DMS153 treated with DMSO at 0.1 percent for 48 hours (cell line): ENCODE measurements at regions not wholly inside any gene's neighbourhood (a gene's known extent, or its start where the extent isn't known, plus 50 kb on each side); places are given as distances from the start of the nearest gene placed in this dataset.

ENCODE experiments used
- DNase-seq: peaks from one replicate; lab custom pipeline; 2025; ENCODE audit not compliant: unreplicated experiment; lab: John Stamatoyannopoulos, UW

DNA sequence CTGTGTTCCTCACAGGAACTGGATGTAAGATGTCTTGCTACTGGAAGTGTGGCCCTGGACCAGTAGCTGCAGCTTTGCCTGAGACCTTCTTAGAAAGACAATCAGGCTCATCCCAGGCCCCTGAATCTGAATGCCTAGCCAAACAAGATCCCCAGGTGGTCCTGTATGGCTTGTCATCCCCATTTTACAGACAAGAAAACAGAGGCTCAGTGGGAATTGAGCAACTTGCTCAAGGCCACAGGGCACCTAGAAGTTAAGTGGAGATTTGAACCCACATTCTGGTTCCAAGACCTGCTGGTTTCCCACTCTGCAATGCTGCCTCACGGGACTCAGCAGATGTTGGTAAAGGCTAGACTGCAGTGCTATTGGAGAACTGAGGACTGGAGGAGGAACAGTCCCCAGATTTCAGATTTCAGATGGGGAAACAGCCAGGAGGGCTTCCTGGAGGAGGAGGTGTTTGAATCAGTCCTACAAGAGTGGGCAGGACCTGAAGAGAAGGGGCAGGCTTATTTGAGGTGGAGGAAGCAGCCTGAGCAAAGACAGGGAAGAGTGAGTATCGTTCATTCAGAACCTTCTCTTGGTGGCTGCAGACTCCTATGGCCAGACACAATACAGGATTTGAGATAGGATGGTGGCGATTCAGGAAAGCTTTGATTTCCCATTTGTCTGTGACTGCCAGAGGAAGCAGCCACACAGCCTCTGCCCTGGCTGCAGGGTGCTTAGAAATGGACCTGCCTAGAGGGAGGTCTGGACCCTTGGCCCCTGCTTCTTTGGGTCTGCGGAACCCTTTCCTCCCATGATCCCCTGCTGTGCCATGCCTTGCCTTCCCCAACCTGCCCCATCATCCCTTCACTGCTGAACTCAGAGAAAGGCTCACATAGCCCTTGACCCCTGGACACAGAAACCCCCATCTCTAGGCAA, 233.4 kb upstream of the NLRP1 start:
- DNase-seq: no peak

DNA sequence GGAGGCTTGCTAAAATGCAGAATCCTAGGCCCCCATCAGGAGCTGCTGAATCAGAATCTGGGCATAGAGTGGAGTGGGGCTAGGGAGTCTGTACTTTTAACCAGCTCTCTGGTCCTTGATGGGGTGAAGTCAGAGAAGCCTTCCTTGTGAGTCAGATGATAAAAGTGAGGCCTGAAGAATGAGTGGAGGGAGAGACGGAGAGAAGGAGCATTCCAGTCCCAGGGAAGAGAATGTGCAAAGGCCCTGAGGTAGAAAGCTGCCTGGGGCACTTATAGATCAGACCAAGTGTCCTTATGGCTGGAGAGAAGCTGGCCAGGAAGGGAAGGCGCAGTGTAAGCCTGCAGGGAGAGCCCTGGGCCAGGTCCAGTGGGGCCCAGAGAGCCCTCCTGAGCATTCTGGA, 235.1 kb upstream of the NLRP1 start:
- no peak for DNase-seq

DNA sequence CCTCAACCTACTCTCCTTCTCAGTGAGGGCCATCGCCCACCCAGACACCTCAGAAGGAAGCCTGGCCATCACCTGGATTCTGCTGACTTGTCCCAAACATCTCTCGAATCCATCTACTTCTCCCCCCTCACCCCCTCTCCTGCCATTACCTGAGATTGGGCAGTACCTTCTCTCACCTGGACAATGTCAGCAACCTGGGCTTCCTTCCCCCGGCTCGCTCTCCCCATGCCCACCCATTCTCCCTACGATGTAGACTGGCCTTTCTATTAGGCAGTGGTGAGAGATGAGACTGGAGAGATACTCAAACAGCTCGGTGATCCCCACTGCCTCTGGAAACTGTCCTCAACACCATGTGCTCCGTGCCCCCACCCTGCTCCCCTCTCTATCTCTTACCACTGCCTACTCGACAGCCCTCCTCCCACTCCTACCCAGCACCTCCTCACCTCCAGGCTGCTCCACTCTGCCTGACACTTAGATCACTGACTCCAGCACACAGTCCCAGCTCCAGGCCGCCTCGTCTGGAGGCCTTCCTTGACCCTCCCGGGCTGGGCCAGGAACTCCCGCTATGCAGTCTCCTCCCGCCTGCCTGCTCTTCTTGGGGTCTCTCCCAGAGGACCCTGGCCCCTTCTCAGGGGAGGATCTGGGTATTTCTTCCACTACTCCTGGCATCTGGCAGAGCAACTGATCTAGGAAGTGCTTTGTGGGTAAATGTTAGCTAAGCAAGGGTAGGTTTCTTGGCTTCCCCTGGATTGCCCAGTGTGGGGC, 235.8 kb upstream of the NLRP1 start:
- DNase-seq: no peak

DNA sequence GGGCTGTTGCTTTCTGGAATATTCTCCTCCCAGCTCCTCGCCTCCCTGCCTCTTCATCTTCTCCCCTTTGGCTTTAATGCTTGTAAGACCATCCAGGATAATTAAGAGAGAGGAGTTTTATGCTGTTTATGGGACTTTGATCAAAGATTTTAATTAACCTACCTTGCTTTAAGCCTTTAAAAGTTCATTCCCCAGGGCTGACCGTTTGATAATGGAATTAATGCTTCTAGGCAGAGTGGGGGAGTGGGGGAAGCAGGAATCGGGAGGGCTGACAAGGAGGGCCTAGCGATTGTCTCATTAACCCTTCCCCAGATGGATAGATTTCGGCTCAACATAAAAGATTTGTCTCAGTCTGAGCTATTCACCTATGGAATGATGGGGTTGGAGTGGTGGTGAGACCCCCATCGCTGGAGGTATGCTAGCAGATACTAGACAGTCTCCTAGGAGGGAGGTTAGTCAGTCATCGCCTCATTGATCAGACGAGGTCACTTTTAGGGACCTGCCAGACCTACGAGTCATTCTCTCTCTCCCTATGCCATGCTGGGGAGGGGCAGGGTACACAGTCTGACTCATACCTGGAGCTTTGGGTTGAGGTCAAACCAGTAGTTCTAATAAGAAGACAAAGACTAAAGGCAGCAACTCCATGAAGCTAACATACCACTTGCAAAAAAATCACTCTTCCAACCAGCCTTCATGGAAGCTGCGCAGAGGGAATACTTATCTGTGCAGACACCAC, 236.6 kb upstream of the NLRP1 start:
- no peak for DNase-seq

DNA sequence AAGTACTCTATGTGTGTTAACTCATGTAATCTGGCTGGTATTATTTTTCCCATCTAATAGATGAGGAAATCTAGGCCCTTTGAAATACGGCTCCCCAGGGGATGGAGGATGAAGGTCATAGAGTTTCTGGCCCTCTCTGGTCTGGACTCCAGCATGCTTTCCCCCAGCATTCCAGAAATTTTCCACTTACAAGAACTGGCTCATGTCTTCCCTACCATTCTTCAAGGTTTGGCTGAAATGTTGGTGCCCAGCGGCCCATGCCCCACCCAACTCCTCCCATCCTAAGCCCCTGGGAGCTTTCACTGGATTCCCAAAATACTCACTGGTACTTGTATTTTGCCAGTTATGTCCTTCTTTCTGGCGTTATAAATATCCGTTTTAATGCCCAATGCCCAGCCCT, 237.5 kb upstream of the NLRP1 start:
- DNase-seq: no peak

DNA sequence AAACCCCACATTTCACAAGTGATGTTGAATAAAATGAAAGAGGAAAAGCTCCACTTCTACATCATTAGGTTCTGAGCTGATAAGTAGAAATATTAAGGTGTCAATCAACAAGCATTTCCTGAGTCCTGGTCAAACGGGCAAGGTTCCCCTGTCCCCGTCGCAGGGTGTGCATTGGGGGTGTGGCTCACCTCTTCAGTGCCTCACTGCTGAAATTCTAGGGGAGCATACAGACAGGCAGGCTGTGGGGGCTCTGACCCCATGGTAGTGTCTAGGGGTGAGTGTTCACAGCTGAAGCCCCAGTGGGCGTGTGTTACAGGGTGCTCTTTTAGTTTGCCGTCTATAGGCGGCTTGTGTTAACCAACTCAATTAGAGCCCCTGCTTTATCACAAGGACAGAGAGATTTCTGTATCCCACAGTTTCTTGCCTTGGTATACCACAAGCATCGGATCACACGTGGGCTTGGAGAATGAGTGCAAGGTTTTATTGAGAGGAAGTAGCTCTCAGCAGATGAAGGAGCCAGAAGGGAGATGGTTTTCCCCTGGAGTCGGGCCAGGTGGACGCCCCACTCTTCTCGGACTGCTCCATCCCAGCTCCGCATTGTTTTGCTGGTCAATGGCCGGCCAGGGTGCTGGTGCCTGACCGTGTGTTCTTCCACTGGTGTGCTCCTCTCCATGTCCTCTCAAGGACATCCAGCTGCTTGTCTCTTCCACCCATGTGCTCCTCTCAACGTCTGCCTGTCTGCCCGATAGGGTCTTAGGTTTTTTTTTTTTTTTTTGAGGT, 238.2 kb upstream of the NLRP1 start:
- DNase-seq: no peak

DNA sequence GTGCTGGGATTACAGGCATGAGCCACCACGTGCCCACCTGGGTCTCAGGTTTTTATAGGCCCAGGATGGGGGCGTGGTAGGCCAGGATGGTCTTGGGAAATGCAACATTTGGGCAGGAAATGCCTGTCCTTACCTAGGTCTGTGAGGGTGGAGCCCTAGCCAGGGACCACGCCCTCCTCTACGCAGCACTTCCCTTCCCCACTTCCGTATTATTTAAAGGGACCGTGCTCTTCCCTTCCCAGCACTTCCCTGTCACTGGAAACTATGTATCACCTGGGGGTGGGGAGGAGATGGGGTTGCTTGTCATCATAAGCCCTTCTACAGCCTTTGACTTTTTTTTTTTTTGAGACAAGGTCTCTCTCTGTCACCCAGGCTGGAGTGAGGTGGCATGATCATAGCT, 238.9 kb upstream of the NLRP1 start:
- DNase-seq: no peak

DNA sequence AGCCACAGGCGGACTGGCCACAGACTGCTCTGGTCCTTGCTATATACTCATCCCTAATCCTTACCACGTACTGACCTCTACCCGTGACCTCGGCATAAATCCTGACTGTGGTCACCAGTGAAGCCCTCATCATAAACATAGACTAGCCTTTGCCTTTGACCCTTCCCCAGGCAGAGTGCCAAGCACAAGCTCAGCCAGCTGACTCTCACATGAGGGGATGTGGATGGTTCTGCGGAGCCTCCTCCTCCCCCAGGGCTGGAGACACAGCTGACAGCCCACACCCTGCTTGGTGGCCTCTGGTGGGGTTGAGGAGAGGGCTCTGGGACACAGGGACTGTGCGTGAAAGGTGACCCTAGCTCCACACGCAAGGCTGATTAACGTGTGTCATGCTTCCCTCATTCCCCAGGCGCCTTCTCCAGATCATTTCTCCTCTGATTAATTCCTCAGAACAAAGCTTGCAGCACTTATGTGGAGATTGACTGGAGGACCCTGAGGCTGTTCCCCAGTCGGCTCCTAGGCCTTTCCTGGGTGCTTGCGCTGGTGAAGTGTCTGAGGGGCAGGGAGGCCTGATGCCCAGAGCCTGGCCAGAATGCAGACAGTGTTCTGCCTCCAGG, 241.5 kb upstream of the NLRP1 start:
- no peak for DNase-seq

DNA sequence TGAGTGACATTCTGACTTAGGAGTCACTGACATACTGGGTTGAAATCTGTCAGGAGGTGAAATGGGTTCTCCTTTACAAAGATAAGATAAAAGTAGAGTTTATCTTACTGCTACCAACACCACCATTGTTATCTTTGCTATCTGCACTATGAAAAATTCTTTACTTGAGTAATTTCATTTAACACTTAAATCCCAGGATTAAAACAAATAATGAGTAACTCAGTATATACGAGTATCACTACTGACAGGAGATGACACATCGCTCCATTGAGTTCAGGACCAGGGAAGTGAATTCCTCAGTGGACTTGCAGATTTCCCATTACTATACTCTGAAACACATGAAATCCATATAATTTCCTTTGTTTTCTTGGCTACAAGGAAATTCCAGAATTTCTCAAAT, 242.1 kb upstream of the NLRP1 start:
- no peak for DNase-seq

DNA sequence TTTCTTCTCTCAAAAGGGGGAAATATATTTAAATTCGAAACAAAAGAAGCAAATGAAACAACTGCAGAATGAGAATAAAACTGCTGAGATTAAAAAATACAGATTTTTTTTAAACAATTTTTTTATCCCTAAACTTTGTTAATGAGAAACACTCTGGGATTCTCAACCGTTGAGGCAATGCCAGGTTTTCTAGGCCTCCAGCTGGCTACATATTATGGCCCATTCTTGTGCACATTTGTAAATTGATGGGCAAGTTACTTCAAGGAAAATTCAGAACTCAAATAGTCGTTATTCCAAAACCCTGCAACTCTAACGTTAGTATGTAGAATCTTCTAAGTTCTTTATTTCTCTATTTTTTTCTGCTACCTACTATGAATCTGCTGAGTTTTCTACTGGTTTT, 239.3 kb upstream of the WSCD1 start:
- DNase-seq: no peak

DNA sequence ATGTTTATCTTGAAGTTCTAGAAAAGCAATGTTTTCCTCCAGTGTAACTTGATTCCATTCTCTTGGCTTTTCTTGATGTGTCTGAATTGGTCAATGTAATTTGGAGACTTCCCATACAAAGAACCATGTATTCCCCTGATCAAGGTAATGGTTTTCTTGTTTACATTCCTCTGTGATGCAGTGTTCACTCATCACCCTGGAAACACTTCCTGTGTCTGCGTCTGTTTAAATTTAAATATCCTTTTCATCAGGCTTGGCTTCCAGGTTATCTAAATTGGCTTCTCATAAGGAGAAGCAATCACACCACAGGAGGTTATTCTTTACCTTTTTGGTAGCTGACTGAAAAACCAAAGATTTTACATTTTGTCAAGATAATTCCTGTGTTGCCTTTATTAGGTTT, 237.3 kb upstream of the WSCD1 start:
- peak; percentile 18 for DNase-seq

DNA sequence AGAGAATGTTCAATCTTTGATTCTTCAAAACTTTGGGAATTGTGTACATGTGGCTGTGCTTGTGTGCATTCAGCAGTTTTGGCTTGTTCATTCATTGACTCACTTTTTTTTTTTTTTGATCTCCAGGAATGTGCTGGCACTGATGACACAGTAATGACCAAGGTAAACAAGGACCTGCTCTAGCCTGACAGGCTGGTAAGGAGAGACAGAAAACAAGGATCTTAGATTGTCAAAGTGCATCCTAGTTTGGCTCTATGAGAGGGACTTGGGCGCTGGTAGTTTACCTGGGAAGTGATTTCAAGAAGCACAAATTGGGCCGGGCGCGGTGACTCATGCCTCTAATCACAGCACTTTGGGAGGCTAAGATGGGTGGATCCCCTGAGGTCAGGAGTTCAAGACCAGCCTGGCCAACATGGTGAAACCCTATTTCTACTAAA, 233.1 kb upstream of the WSCD1 start:
- no peak for DNase-seq

DNA sequence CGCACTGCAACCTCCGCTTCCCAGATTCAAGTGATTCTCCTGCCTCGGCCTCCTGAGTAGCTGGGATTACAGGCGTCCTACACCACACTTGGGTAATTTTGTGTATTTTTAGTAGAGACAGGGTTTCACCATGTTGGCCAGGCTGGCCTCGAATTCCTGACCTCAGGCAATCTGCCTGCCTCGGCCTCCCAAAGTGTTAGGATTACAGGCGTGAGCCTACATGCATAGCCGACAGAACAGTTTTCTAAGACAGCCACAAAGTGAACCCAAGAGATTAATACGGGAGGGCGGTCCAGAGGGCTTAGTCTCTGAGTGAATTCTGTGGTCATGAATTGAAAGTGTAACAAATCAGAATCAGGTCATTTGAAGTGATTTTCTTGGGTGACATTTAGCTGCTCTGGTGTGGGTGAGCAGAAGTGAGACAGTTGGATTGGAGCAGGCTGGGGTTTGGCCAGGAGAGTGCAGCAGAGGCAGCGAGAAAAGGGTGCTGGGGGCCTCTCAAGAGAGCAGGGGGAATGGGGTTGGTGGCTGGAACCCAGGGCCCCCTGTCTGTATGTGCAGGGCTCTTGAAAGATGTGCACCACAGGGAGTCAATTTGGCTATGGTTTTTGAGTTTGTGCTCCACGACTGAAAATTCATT, 231.4 kb upstream of the WSCD1 start:
- no peak for DNase-seq

DNA sequence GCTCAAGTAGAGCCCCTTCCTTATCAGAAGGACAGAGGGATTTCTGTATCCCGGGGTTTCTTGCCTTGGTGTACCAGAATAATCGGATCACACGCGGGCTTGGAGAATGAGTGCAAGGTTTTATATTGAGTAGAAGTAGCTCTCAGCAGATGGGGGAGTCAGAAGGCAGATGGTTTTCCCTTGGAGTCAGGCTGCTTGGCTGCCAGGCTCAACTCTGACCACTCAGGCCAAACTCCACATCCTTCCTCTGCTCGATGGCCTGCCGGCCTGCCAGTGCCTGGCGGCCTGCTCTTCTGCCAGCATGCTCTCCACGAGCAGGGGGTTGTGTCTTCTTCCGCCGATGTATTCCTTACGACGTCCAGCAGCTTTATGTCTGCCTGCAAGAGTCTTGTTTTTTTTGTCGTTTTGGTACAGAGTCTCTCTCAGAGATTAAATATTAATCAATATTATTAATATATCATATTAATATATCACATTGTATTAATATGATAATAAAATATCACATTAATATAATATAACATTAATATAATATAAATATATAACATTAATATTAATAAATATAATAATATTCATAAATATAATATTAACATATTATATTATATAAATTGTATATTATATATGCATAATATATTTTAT, 229.2 kb upstream of the WSCD1 start:
- DNase-seq: no peak

DNA sequence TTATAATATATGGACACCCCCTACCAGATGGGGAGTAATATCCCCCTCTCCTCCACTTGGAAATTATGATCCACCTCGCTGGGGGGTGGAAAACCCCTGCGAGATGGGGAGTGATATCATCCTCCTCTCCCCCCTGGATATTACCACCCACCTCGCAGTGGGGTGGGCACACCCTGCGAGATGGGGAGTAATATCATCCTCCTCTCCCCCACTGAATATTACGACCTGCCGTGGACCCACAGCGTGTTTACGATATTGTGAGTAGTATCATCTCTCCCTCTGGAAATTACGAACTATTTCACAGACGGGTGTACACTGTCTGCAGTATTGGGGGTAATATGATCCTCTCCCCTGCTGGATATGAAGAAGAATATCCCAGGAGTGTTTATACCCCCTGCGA, 228.3 kb upstream of the WSCD1 start:
- no peak for DNase-seq

DNA sequence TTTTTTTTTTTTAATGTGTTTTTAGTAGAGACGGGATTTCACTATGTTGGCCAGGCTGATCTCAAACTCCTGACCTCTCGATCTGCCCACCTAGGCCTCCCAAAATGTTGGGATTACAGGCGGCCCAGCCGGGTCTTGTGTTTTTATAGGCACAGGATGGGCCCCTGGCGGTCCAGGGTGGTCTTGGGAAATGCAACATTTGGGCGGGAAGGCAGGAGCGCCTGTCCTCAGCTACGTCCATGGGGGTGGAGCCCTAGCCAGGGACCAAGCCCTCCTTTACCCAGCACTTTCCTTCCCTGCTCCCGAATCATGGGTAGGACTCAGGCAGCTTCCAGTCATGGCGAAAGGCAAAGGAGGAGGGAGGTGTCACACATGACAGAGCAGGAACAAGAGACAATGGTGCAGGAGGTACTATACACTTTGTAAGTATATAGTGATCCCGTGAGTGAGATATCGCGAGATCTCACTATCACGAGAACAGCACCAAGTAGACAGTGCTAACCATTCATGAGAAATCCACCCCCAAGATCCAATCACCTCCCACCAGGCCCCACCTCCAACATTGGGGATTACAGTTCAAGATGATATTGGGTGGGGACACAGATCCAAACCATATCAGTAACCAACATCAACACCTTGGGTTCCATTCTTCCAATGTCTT, 226.7 kb upstream of the WSCD1 start:
- DNase-seq: no peak

DNA sequence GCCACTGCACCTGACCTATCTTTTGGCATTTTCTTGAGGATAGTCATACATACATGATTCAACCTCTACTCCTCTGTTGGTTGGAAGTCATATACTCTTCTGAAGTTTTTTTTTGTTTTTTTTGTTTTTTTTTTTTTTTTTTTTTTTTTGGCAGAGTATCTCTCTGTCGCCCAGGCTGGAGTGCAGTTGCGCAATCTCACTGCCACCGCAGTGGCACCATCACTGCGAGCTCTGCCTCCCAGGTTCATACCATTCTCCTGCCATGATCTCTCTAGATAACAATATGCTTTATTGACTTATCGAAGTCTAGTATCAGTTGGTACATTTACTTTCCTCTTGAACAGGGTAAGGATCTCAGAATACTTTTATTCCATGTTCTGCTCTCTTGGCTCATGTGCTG, 224.2 kb upstream of the WSCD1 start:
- DNase-seq: no peak

DNA sequence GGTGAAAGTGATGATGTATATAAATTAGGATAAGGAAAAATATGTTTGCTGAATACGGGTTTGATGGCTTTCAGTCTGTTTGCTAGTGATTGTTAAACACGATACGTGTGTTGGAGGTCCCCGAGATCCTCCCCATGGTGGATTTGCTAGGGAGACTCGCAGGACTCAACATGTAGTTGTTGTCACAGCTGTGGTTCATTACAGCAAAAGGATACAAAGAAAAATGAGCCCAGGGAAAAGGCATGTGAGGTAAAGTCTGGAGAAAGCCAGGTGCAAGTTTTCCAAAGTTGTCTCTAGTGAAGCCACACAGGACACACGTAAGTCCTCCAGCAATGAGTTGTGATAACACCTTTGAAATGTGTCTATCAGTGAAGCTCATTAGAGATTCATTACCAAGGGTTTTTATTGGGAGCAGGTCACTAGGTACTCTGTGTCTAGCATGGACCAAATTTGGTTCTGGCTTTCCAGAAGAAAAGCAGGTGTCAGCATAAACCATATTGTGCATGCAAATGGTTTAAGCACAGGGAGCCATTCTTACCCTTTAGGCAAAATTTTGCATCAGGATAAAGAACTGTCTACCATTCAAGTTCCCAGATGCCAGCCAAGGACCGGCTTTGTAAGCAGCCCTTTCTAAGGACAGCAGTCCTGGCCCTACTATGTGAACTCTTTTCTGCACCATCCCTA, 215.2 kb upstream of the WSCD1 start:
- no peak for DNase-seq
